Kidney epithelial cell (primary cell): ENCODE measurements at regions not wholly inside any gene's neighbourhood (a gene's known extent, or its start where the extent isn't known, plus 50 kb on each side); places are given as distances from the start of the nearest gene placed in this dataset.

Experiments used
- DNase-seq: peaks from one replicate; pipeline ENCODE4 v3.0.0-alpha.2; 2010; ENCODE audit warnings: low read depth
- H3K27me3 ChIP-seq: 2 replicates; pipeline ENCODE4 v1.6.0; 2011; ENCODE audit warnings: low read length; ENCODE audit not compliant: control insufficient read depth, insufficient read depth
- H3K36me3 ChIP-seq: 2 replicates; pipeline ENCODE4 v1.5.1; 2011; ENCODE audit warnings: low read length; ENCODE audit not compliant: control insufficient read depth, insufficient read depth
- H3K4me3 ChIP-seq: 2 replicates; pipeline ENCODE4 v1.5.1; 2011; ENCODE audit warnings: low read depth, mild to moderate bottlenecking, control low read depth, low read length
- CTCF ChIP-seq: IDR thresholded peaks from 2 replicates; pipeline ENCODE4 v1.5.1; 2011; ENCODE audit warnings: mild to moderate bottlenecking, moderate library complexity, low read length, control low read depth, inconsistent platforms; ENCODE audit not compliant: insufficient read depth, poor library complexity, severe bottlenecking

GRCh38 chr2:128605931-128606330 is 287.3 kb upstream of the HS6ST1 start:
- no peak for DNase-seq
- no peak for TF ChIP-seq CTCF
- H3K4me3 ChIP-seq: no peak overlapping the region
- no peaks in the 10 kb centered on the region for H3K36me3 ChIP-seq
- no peaks in the 10 kb centered on the region for H3K27me3 ChIP-seq

GRCh38 chr2:128606837-128607236 is 288.2 kb upstream of the HS6ST1 start:
- H3K36me3 ChIP-seq: no peaks in the 10 kb centered on the region
- no peak overlapping the region for H3K4me3 ChIP-seq
- no peaks in the 10 kb centered on the region for H3K27me3 ChIP-seq
- no peak for TF ChIP-seq CTCF
- no peak for DNase-seq

DNA sequence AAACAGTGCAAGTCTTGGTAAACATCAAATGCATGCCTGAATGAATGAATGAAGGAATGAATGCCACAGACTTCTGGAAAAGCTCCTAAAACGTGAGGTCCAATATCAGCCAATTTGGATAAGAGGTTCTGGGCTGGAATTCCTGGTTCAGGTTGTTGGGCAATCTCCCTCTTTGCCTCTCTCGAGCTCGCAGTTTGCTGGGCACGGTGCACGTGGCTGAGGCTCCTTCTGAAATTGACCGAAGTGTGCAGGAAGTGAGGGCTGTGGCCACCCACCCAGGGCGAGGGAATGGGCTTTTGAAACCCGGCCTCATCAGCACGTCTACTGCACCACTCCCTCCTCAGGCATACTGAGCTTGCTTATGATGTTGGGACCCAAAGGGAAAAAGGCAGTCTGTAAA is 288.8 kb upstream of the HS6ST1 start:
- TF ChIP-seq CTCF: no peak
- DNase-seq: no peak
- Histone ChIP-seq H3K36me3 (no peaks in the 10 kb centered on the region), H3K4me3 (no peak overlapping the region), H3K27me3 (no peaks in the 10 kb centered on the region)

GRCh38 chr2:128607911-128608506 is 289.3 kb upstream of the HS6ST1 start:
- no peak for TF ChIP-seq CTCF
- no peak for DNase-seq
- H3K36me3 ChIP-seq: no peaks in the 10 kb centered on the region
- no peak overlapping the region for H3K4me3 ChIP-seq
- H3K27me3 ChIP-seq: no peaks in the 10 kb centered on the region

- no peaks in the 10 kb centered on the region for H3K36me3 ChIP-seq
- H3K27me3 ChIP-seq: no peaks in the 10 kb centered on the region
- H3K4me3 ChIP-seq: no peak overlapping the region
- DNase-seq: no peak
- no peak for TF ChIP-seq CTCF
Observed at GRCh38 chr2:128608921-128609880, 290.5 kb upstream of the HS6ST1 start.
